Ishikawa (cell line): ENCODE measurements at regions not wholly inside any gene's neighbourhood (a gene's known extent, or its start where the extent isn't known, plus 50 kb on each side); places are given as distances from the start of the nearest gene placed in this dataset.

Experiments
- CEBPB ChIP-seq: IDR thresholded peaks from 2 replicates; pipeline ENCODE4 v1.6.1; 2012
- CREB1 ChIP-seq: IDR thresholded peaks from 2 replicates; pipeline ENCODE4 v1.6.1; 2012; ENCODE audit warnings: low read depth
- EGR1 ChIP-seq: IDR thresholded peaks from 2 replicates; pipeline ENCODE4 v1.6.1; 2012
- EP300 ChIP-seq: IDR thresholded peaks from 2 replicates; pipeline ENCODE4 v1.6.1; 2012; ENCODE audit warnings: borderline replicate concordance
- FOXM1 ChIP-seq: IDR thresholded peaks from 2 replicates; pipeline ENCODE4 v1.6.1; 2012; ENCODE audit warnings: low read depth, borderline replicate concordance
- MAX ChIP-seq: IDR thresholded peaks from 2 replicates; pipeline ENCODE4 v1.6.1; 2012
- NFIC ChIP-seq: IDR thresholded peaks from 2 replicates; pipeline ENCODE4 v1.6.1; 2012
- RAD21 ChIP-seq: IDR thresholded peaks from 2 replicates; pipeline ENCODE4 v1.6.1; 2012; ENCODE audit warnings: low read depth
- REST ChIP-seq: IDR thresholded peaks from 2 replicates; pipeline ENCODE4 v1.6.1; 2012; ENCODE audit warnings: low read depth, mild to moderate bottlenecking
- TAF1 ChIP-seq: IDR thresholded peaks from 2 replicates; pipeline ENCODE4 v1.6.1; 2012; ENCODE audit warnings: low read depth, mild to moderate bottlenecking
- TCF12 ChIP-seq: IDR thresholded peaks from 2 replicates; pipeline ENCODE4 v1.6.1; 2012; ENCODE audit warnings: low read depth
- TEAD4 ChIP-seq: IDR thresholded peaks from 2 replicates; pipeline ENCODE4 v1.6.1; 2012
- USF1 ChIP-seq: IDR thresholded peaks from 2 replicates; pipeline ENCODE4 v1.6.1; 2012
- YY1 ChIP-seq: IDR thresholded peaks from 2 replicates; pipeline ENCODE4 v1.6.1; 2012; ENCODE audit warnings: low read depth
- ZBTB7A ChIP-seq: IDR thresholded peaks from 2 replicates; pipeline ENCODE4 v1.6.1; 2012; ENCODE audit warnings: low read depth

- TF ChIP-seq TCF12: peak; percentile 80
- TF ChIP-seq TEAD4: peak; percentile 69; the same call in 1 of the 2 replicates
- peak; percentile 62 for TF ChIP-seq NFIC
- peak; percentile 59; the same call in 1 of the 2 replicates for TF ChIP-seq MAX
- peak; percentile 39; the same call in 1 of the 2 replicates for TF ChIP-seq YY1
- peak; percentile 59 for TF ChIP-seq RAD21
- peak; percentile 100 for TF ChIP-seq CEBPB
- no peak for TF ChIP-seq FOXM1
- no peak for TF ChIP-seq TAF1
- TF ChIP-seq REST: no peak
- TF ChIP-seq EGR1: no peak
- no peak for TF ChIP-seq CREB1
- peak; percentile 81 for TF ChIP-seq EP300
- 0 out of 2 replicates have a peak, but pooled peaks have one; percentile 19 for TF ChIP-seq USF1
- no peak for TF ChIP-seq ZBTB7A
Observed at GRCh38 chr12:116406529-116406928, 129.0 kb upstream of the MED13L start.

GRCh38 chr12:116408489-116409250 is 131.2 kb upstream of the MED13L start:
- TF ChIP-seq TEAD4 (no peak), REST (no peak), CREB1 (no peak), NFIC (no peak), TCF12 (no peak), YY1 (no peak)

GRCh38 chr12:116411977-116412376 is 134.5 kb upstream of the MED13L start:
- TF ChIP-seq CEBPB (no peak), MAX (no peak)

GRCh38 chr12:116414891-116415290 is 137.4 kb upstream of the MED13L start:
- TF ChIP-seq EP300 (no peak), YY1 (no peak), EGR1 (no peak), TAF1 (no peak), NFIC (no peak), REST (no peak), RAD21 (no peak), TCF12 (no peak), ZBTB7A (no peak)

- TF ChIP-seq ZBTB7A (no peak), EP300 (no peak), REST (no peak), TEAD4 (no peak), CREB1 (no peak), YY1 (no peak), USF1 (no peak), TAF1 (no peak), MAX (no peak)
Observed at GRCh38 chr12:116415408-116416108, 138.1 kb upstream of the MED13L start.
